ENCODE measurements at regions not wholly inside any gene's neighbourhood (a gene's known extent, or its start where the extent isn't known, plus 50 kb on each side); places are given as distances from the start of the nearest gene placed in this dataset.
"Not testable (repeated sequence)": the region's sequence is repeated elsewhere in the genome, so short reads cannot be mapped to it uniquely, and the experiment has no call there.

DNA sequence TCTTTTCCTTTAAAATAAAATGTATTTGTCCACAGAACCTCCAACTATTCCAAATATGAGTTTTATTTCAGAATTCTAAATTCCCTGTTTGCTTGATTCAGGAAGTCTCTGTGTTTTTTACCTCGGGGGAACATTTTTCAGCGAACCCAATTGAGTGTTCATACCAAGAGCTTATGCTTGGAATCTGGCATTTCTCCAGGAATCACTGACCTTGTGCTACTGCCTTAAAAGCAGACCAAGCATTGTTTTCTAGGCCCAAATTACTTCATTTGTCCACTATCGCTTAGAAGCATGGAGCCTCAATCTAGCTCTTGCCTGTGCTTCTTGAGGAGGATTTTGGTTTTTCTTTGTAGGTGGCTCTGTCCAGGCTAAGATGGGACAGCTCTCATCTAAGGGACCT is 59.4 kb downstream of the EBLN1 start:
- no peak for DNase-seq

- no peak for DNase-seq
Observed at GRCh38 chr10:22156750-22157149, 61.1 kb downstream of the EBLN1 start.

DNA sequence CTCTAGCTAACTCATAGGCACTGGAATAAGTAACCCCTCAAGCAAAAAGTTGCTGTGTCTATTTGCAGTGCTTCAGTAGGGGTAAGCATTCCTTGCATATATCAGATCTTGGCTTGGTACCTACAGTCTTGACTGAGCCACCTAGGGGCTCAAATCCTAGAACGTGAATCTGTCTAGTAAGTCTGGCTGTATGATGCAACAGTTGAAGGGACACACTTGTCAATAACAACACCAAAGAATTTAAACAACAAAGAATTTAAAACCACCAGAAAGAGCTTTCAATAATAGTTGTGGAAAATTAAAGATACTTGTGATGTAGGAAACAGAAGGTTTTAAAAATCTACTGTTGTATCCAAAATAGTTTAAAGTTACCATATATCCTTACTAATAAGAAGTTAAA is 65.4 kb downstream of the EBLN1 start:
- DNase-seq, result no peak

- DNase-seq, result no peak
Observed at GRCh38 chr10:22150842-22151241, 67.0 kb downstream of the EBLN1 start.

DNA sequence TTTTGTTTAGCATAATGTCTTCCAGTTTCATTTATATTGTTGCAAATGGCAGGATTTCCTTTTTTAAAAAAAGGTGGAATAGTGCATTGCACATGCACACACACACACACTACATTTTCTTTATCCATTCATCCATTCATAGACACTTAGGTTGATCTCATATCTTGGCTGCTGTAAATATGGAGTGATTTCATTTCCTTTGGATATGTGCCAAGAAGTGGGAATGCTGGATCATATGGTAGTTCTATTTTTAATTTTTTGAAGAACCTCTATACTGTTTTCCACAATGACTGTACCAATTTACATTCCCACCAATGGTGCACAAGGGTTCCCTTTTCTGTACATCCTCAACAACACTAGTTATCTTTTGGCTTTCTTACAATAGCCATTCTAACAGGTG is 68.9 kb downstream of the EBLN1 start:
- no peak for DNase-seq

- not testable (repeated sequence) for DNase-seq
Observed at GRCh38 chr10:22145873-22146272, 71.9 kb downstream of the EBLN1 start.

- DNase-seq, result no peak
Observed at GRCh38 chr10:22137542-22137941, 80.3 kb downstream of the EBLN1 start.

DNA sequence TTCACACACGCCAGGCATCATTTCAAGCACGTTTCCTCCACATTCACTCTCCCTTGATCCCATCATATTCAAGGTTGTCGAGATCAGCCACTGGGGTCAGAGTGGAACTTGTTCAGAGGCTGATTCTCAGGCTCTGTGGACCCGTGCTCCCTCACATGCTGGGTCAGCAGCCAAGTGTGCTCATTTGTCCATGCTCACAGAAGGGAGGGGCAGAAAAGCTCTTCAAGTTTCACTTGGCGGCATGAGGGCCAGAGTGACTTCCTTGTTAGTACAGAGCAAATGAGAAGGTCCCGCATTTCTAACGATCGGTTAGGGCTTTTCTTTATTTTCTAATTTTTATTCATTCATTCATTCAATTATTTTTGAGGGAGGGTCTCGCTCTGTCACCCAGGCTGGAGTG is 82.2 kb downstream of the EBLN1 start:
- no peak for DNase-seq

- DNase-seq, result peak; percentile 2 to 10
Observed at GRCh38 chr10:22133749-22134624, 83.8 kb downstream of the EBLN1 start.

GRCh38 chr10:22130824-22131223 is 87.0 kb downstream of the EBLN1 start:
- DNase-seq, result not testable (repeated sequence)

DNA sequence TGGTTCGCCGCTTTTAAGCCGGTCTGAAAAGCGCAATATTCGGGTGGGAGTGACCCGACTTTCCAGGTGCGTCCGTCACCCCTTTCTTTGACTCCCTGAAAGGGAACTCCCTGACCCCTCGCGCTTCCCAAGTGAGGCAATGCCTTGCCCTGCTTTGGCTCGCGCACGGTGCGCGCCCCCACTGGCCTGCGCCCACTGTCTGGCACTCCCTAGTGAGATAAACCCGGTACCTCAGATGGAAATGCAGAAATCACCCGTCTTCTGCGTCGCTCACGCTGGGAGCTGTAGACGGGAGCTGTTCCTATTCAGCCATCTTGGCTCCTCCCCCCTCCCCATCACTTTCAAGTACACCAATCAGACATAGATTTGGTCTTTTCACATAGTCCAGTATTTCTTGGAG is 88.2 kb downstream of the EBLN1 start:
- DNase-seq, result not testable (repeated sequence)

DNA sequence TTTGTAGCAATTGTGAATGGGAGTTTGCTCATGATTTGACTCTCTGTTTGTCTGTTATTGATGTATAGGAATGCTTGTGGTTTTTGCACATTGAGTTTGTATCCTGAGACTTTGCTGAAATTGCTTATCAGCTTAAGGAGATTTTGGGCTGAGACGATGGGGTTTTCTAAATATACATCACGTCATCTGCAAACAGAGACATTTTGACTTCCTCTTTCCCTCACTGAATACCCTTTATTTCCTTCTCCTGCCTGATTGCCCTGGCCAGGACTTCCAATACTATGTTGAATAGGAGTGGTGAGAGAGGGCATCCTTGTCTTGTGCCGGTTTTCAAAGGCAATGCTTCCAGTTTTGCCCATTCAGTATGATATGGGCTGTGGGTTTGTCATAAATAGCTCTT is 96.6 kb downstream of the EBLN1 start:
- not testable (repeated sequence) for DNase-seq

DNA sequence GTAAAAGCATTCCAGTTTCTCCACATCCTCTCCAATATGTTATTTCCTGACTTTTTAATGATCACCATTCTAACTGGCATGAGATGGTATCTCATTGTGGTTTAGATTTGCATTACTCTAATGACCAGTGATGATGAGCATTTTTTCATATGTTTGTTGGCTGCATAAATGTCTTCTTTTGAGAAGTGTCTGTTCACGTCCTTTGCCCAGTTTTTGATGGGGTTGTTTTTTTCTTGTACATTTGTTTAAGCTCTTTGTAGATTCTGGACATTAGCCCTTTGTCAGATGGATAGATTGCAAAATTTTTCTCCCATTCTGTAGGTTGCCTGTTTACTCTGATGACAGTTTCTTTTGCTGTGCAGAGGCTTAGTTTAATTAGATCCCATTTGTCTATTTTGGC is 97.7 kb downstream of the EBLN1 start:
- DNase-seq, result not testable (repeated sequence)

DNA sequence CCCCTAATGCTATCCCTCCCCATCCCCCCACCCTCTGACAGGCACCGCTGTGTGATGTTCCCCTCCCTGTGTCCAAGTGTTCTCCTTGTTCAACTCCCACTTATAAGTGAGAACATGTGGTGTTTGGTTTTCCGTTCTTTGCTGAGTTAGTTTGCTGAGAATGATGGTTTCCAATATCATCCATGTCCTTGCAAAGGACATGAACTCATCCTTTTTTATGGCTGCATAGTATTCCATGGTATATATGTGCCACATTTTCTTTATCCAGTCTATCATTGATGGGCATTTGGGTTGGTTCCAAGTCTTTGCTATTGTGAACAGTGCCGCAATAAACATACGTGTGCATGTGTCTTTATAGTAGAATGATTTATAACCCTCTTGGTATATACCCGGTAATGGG is 98.2 kb downstream of the EBLN1 start:
- not testable (repeated sequence) for DNase-seq

- DNase-seq, result no peak
Observed at GRCh38 chr10:22111705-22112104, 106.1 kb downstream of the EBLN1 start.

DNA sequence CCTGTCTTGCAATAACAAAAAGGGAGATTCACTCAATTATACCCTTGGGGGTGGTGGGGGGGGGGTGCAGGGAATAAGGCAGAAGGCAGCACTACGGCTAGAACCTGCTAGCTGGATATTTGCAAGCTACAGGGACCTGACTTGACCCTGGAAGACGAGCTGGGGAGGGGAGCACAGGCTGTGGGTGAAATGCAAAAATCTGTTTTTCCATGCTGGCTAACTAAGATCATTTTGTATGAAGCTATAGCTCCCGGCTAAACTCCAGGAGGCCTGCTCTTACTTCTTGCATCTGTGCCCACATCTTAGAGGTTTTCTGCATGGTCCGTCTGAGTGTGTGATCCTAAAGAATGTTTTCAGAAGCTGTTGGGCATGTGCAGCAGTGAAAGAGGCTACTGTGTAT is 106.6 kb downstream of the EBLN1 start:
- no peak for DNase-seq

GRCh38 chr10:22110761-22111160 is 107.1 kb downstream of the EBLN1 start:
- no peak for DNase-seq

DNA sequence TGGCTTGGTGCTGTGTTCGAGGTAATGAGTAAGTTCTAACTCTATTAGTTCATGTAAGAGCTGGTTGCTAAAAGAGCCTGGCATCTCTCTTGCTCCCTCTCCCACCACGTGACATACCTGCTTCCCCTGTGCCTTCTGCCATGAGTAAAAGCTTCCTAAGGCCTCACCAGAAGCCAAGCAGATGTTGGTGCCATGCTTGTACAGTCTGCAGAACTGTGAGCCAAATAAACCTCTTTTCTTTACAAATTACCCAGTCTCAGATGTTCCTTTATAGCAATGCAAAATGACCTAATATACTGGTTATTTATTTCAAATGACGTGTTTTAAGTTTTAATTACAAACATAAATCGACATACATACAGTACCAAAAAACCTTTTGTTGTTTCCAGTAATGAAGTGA is 101.7 kb upstream of the DNAJC1 start:
- DNase-seq, result no peak

- DNase-seq, result no peak
Observed at GRCh38 chr10:22103701-22104470, 100.4 kb upstream of the DNAJC1 start.

GRCh38 chr10:22097696-22098095 is 94.2 kb upstream of the DNAJC1 start:
- no peak for DNase-seq

DNA sequence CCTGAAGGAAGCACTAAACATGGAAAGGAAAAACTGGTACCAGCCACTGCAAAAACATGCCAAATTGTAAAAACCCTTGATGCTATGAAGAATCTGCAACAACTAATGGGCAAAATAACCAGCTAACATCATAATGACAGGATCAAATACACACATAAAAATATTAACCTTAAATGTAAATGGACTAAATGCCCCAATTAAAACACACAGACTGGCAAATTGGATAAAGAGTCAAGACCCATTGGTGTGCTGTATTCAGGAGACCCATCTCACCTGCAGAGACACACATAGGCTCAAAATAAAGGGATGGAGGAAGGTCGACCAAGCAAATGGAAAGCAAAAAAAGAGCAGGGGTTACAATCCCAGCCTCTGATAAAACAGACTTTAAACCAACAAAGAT is 87.7 kb upstream of the DNAJC1 start:
- not testable (repeated sequence) for DNase-seq

DNA sequence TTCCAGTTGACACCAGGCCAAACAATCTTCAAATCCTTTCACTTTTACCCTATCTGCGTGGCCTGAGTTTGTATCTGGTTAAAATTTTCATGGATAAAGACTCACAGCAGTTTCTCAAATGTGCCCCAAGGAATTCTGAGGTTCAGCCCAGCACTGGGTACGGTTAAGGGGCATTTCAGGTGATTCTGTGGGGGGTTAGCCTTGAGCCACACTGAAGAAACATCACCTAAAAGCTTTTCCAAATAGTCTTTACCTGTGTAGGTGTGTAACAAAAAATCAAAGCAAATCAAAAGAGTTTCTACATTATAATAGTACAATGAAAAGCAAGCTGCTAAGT is 83.8 kb upstream of the DNAJC1 start:
- DNase-seq, result no peak

- DNase-seq, result no peak
Observed at GRCh38 chr10:22086730-22087401, 83.3 kb upstream of the DNAJC1 start.

DNA sequence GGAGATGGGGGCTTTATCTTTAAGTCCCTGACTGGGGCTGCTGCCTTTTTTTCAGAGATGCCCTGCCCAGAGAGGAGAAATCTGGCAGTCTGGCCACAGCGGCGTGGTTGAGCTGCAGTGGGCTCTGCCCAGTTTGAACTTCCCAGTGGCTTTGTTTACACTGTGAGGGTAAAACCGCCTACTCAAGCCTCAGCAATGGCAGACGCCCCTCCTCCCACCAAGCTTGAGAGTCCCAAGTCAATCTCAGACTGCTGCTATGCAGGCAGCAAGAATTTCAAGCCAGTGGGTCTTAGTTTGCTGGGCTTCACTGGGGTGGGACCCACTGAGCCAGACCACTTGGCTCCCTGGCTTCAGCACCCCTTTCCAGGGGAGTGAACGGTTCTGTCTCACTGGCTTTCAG is 76.4 kb upstream of the DNAJC1 start:
- DNase-seq, result not testable (repeated sequence)

Data from inflammatory macrophage (primary cell).